Neural progenitor cell (in vitro differentiated cells): ENCODE measurements at regions not wholly inside any gene's neighbourhood (a gene's known extent, or its start where the extent isn't known, plus 50 kb on each side); places are given as distances from the start of the nearest gene placed in this dataset.

ENCODE experiments used
- DNase-seq: peaks from one replicate; pipeline ENCODE4 v3.0.0-alpha.2; 2016; ENCODE audit warnings: low spot score
- H2AFZ ChIP-seq: fragments of 200-600 bp; sonication (generic); replicated peaks from 2 replicates; pipeline ENCODE4 v1.6.1; 2016; ENCODE audit warnings: antibody characterized with exemption
- H3F3A ChIP-seq: fragments of 200-600 bp; sonication (generic); 2 replicates; pipeline ENCODE4 v1.6.1; 2016; ENCODE audit warnings: antibody characterized with exemption, low read depth
- H3K27ac ChIP-seq: fragments of 200-600 bp; sonication (generic); 2 replicates; pipeline ENCODE4 v1.5.1; 2016; ENCODE audit warnings: mild to moderate bottlenecking
- H3K27me3 ChIP-seq: fragments of 200-600 bp; sonication (generic); 2 replicates; pipeline ENCODE4 v1.6.1; 2016; ENCODE audit warnings: mild to moderate bottlenecking, moderate library complexity
- H3K36me3 ChIP-seq: fragments of 200-600 bp; sonication (generic); 2 replicates; pipeline ENCODE4 v1.5.1; 2016
- H3K4me1 ChIP-seq: fragments of 200-600 bp; sonication (generic); 2 replicates; pipeline ENCODE4 v1.6.1; 2016; ENCODE audit warnings: mixed run types
- H3K4me2 ChIP-seq: fragments of 200-600 bp; sonication (generic); 2 replicates; pipeline ENCODE4 v1.6.1; 2016
- H3K4me3 ChIP-seq: fragments of 200-600 bp; sonication (generic); 2 replicates; pipeline ENCODE4 v1.5.1; 2016
- H3K79me2 ChIP-seq: fragments of 200-600 bp; sonication (generic); 2 replicates; pipeline ENCODE4 v1.6.1; 2016; ENCODE audit warnings: low read depth
- H3K9ac ChIP-seq: fragments of 200-600 bp; sonication (generic); 2 replicates; pipeline ENCODE4 v1.6.1; 2016
- H3K9me3 ChIP-seq: fragments of 200-600 bp; sonication (generic); 2 replicates; pipeline ENCODE4 v1.5.1; 2016; ENCODE audit warnings: low read depth
- H4K20me1 ChIP-seq: fragments of 200-600 bp; sonication (generic); 2 replicates; pipeline ENCODE4 v1.6.1; 2016; ENCODE audit warnings: low read depth
- H3K27ac Mint-ChIP-seq: 3 replicates; pipeline ENCODE4 v1.8.0; 2021; ENCODE audit warnings: mixed read lengths
- H3K27me3 Mint-ChIP-seq: 2 replicates; pipeline ENCODE4 v1.8.0; 2022; ENCODE audit warnings: low read depth, mild to moderate bottlenecking, inconsistent platforms, moderate library complexity, mixed read lengths; ENCODE audit not compliant: insufficient read depth
- H3K36me3 Mint-ChIP-seq: 3 replicates; pipeline ENCODE4 v1.8.0; 2021; ENCODE audit warnings: mixed read lengths
- H3K4me1 Mint-ChIP-seq: 3 replicates; pipeline ENCODE4 v1.8.0; 2021; ENCODE audit warnings: mixed read lengths
- H3K4me3 Mint-ChIP-seq: 3 replicates; pipeline ENCODE4 v1.8.0; 2021; ENCODE audit warnings: mild to moderate bottlenecking, moderate library complexity, mixed read lengths
- H3K9me3 Mint-ChIP-seq: 3 replicates; pipeline ENCODE4 v1.8.0; 2020; ENCODE audit warnings: mixed read lengths
- EZH2 ChIP-seq: fragments of 200-600 bp; sonication (generic); IDR thresholded peaks from 2 replicates; pipeline ENCODE4 v1.6.1; 2017; ENCODE audit warnings: antibody characterized with exemption, mild to moderate bottlenecking, moderate library complexity
- EZH2phosphoT487 ChIP-seq: fragments of 200-600 bp; sonication (generic); IDR thresholded peaks from 2 replicates; pipeline ENCODE4 v1.6.1; 2017; ENCODE audit warnings: antibody characterized with exemption
- TF ChIP-seq, protein P1 (sequence below): fragments of 200-600 bp; sonication (generic); IDR thresholded peaks from 2 replicates; pipeline ENCODE4 v1.5.1; 2017; ENCODE audit warnings: antibody characterized with exemption, mild to moderate bottlenecking

DNA sequence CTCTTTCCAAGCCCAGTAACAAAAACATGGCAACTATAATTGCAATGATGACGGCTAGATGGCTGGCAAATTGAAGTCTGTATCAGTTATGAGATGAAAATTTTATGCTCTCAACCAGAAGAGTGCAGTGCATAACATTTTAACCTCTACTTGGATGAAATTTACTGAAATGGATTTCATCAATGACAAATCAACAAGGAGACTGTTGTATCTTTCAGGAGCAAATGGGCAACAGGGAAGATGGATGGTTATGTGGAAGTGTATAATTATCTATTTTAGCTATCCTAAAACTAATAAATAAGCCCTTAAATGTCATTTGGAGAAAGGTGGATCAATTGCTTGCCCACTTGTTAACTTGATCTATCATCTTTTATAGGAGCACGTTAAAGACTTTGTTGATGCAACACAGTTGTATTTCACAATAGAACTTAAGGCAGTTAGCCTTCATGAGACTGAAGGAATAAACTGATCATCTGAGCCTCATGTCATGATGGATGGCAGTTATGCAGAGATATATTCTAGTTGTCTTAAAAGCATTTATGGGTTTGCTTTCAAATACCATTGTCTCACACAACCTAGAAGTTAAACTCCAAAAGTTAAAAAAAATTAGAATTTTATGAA is 315.1 kb upstream of the TBC1D5 start:
- H3K27ac Mint-ChIP-seq: no peak overlapping the region
- no peak for DNase-seq
- H3K4me1 Mint-ChIP-seq: no peaks in the 10 kb centered on the region
- no peak overlapping the region for H3K4me2 ChIP-seq
- H3K79me2 ChIP-seq: no peaks in the 10 kb centered on the region
- H3K9me3 Mint-ChIP-seq: peaks cover 8% of the 10 kb centered on the region
- no peaks in the 10 kb centered on the region for H3K36me3 ChIP-seq
- H3K4me1 ChIP-seq: no peaks in the 10 kb centered on the region
- H3K9me3 ChIP-seq: no peaks in the 10 kb centered on the region
- H3F3A ChIP-seq: no peaks in the 10 kb centered on the region
- H4K20me1 ChIP-seq: no peaks in the 10 kb centered on the region
- H3K9ac ChIP-seq: no peak overlapping the region
- no peak overlapping the region for H2AFZ ChIP-seq
- no peaks in the 10 kb centered on the region for H3K27me3 Mint-ChIP-seq
- no peak for TF ChIP-seq EZH2phosphoT487
- TF ChIP-seq EZH2: no peak
- TF ChIP-seq, protein P1, sequence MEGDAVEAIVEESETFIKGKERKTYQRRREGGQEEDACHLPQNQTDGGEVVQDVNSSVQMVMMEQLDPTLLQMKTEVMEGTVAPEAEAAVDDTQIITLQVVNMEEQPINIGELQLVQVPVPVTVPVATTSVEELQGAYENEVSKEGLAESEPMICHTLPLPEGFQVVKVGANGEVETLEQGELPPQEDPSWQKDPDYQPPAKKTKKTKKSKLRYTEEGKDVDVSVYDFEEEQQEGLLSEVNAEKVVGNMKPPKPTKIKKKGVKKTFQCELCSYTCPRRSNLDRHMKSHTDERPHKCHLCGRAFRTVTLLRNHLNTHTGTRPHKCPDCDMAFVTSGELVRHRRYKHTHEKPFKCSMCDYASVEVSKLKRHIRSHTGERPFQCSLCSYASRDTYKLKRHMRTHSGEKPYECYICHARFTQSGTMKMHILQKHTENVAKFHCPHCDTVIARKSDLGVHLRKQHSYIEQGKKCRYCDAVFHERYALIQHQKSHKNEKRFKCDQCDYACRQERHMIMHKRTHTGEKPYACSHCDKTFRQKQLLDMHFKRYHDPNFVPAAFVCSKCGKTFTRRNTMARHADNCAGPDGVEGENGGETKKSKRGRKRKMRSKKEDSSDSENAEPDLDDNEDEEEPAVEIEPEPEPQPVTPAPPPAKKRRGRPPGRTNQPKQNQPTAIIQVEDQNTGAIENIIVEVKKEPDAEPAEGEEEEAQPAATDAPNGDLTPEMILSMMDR: no peak
- H3K4me3 ChIP-seq: no peak overlapping the region
- no peaks in the 10 kb centered on the region for H3K27me3 ChIP-seq
- H3K4me3 Mint-ChIP-seq: no peak overlapping the region
- no peaks in the 10 kb centered on the region for H3K36me3 Mint-ChIP-seq
- no peak overlapping the region for H3K27ac ChIP-seq

DNA sequence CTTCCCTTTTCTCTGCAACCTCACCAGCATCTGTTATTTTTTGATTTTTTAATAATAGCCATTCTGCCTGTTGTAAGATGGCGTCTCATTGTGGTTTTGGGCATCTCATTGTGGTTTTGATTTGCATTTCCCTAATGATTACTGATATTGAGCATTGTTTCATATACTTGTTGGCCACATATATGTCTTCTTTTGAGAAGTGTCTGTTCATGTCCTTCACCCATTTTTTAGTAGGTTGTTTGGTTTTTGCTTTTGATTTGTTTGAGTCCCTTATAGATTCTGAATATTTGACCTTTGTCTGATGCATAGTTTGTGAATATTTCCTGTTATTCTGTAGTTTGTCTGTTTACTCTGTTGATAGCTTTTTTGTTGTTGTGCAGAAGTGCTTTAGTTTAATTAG is 312.2 kb upstream of the TBC1D5 start:
- Histone ChIP-seq H3K36me3 (no peaks in the 10 kb centered on the region), H3F3A (no peaks in the 10 kb centered on the region), H3K9ac (no peak overlapping the region), H3K79me2 (no peaks in the 10 kb centered on the region), H3K27ac (no peak overlapping the region), H3K4me1 (no peaks in the 10 kb centered on the region), H3K27me3 (no peaks in the 10 kb centered on the region), H4K20me1 (no peaks in the 10 kb centered on the region), H3K4me2 (no peak overlapping the region), H3K4me3 (no peak overlapping the region), H2AFZ (no peak overlapping the region), H3K9me3 (no peaks in the 10 kb centered on the region)
- Mint-ChIP-seq H3K9me3 (peaks cover 8% of the 10 kb centered on the region), H3K27me3 (no peaks in the 10 kb centered on the region), H3K36me3 (no peaks in the 10 kb centered on the region), H3K4me3 (no peak overlapping the region), H3K4me1 (peaks cover 4% of the 10 kb centered on the region), H3K27ac (no peak overlapping the region)
- TF ChIP-seq, protein P1: no peak
- TF ChIP-seq EZH2 (no peak), EZH2phosphoT487 (no peak)
- no peak for DNase-seq

DNA sequence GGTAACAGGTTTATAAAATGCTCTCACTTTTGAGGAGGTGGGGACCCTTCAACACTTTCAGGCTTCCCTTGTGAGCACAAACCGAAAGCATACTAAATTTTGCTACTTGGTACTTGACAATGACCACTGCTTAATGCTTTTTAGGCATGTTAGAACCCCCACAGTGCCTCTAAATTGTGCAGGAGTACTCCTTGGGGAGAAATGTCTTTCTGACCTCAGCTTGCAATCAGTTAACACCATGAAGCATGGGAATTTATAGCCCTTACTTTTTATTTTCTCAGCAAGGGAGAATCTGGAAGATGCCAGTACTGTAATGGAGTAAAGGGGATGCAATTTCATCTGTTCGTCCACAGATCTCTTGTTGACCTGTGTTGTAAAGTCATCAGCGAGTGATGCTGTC is 308.9 kb upstream of the TBC1D5 start:
- no peak overlapping the region for H3K4me3 ChIP-seq
- no peak overlapping the region for H3K27ac ChIP-seq
- Mint-ChIP-seq H3K4me1 (peaks cover 4% of the 10 kb centered on the region), H3K4me3 (no peak overlapping the region), H3K27ac (no peak overlapping the region), H3K9me3 (peaks cover 8% of the 10 kb centered on the region), H3K27me3 (no peaks in the 10 kb centered on the region), H3K36me3 (no peaks in the 10 kb centered on the region)
- H4K20me1 ChIP-seq: no peaks in the 10 kb centered on the region
- no peak overlapping the region for H3K9ac ChIP-seq
- H3K4me1 ChIP-seq: no peaks in the 10 kb centered on the region
- TF ChIP-seq, protein P1: no peak
- no peak for TF ChIP-seq EZH2phosphoT487
- no peak for TF ChIP-seq EZH2
- no peaks in the 10 kb centered on the region for H3K9me3 ChIP-seq
- H3K4me2 ChIP-seq: no peak overlapping the region
- H3K27me3 ChIP-seq: no peaks in the 10 kb centered on the region
- H3F3A ChIP-seq: no peaks in the 10 kb centered on the region
- H3K79me2 ChIP-seq: no peaks in the 10 kb centered on the region
- no peaks in the 10 kb centered on the region for H3K36me3 ChIP-seq
- H2AFZ ChIP-seq: no peak overlapping the region
- no peak for DNase-seq
